Heart right ventricle (tissue), 16 donors: ENCODE measurements at regions not wholly inside any gene's neighbourhood (a gene's known extent, or its start where the extent isn't known, plus 50 kb on each side); places are given as distances from the start of the nearest gene placed in this dataset.

ENCODE experiments used
- ATAC-seq, 8 donors: fragments of 200-7000 bp; cut with Tn5 transposase; one replicate each; pipeline ENCODE4 v1.9.1; 2020; ENCODE audit warnings: mild to moderate bottlenecking in 8 of 8, moderate library complexity in 8 of 8, moderate number of reproducible peaks in 1 of 8
- DNase-seq, 2 donors: peaks; one replicate each; pipeline ENCODE4 v3.0.0-alpha.2; 2020
- H3K27ac ChIP-seq, 10 donors: fragments of 200-600 bp; sonication (generic) in 2 of 10; one replicate each; pipeline versions ENCODE4 v1.5.0 to v1.8.0; 2020 to 2022; ENCODE audit warnings: mild to moderate bottlenecking in 3 of 10
- H3K27me3 ChIP-seq, 7 donors: fragments of 200-600 bp; one replicate each; pipeline ENCODE4 v1.8.0; 2021 to 2022; ENCODE audit warnings: mild to moderate bottlenecking in 2 of 7
- H3K36me3 ChIP-seq, 9 donors: fragments of 200-600 bp; sonication (generic) in 1 of 9; one replicate each; pipeline versions ENCODE4 v1.5.0 to v1.8.0; 2020 to 2022; ENCODE audit warnings: mild to moderate bottlenecking in 2 of 9
- H3K4me1 ChIP-seq, 9 donors: fragments of 200-600 bp; sonication (generic) in 1 of 9; one replicate each; pipeline versions ENCODE4 v1.5.0 to v1.8.0; 2020 to 2022; ENCODE audit warnings: mild to moderate bottlenecking in 4 of 9
- H3K4me3 ChIP-seq, 10 donors: fragments of 200-600 bp; sonication (generic) in 2 of 10; one replicate each; pipeline versions ENCODE4 v1.5.0 to v1.8.0; 2020 to 2022; ENCODE audit warnings: mild to moderate bottlenecking in 7 of 10, moderate library complexity in 2 of 10
- H3K9me3 ChIP-seq, 11 donors: fragments of 200-600 bp in 10 of 11; sonication (generic) in 2 of 11; one replicate each; pipeline versions ENCODE4 v1.5.0 to v1.8.0; 2013 to 2022; ENCODE audit warnings: mild to moderate bottlenecking in 2 of 11, control low read depth in 1 of 11, moderate library complexity in 1 of 11
- CTCF ChIP-seq, 9 donors: fragments of 200-600 bp; sonication (generic) in 2 of 9; IDR thresholded peaks; one replicate each; pipeline versions ENCODE4 v1.5.0 to v1.8.0; 2021 to 2022; ENCODE audit warnings: antibody characterized with exemption in 9 of 9, mild to moderate bottlenecking in 5 of 9, moderate library complexity in 1 of 9
- WGBS, 2 donors: extraction: QIAGEN DNeasy Blood & Tissue Kit; methylation state at CpG; one replicate each; pipeline ENCODE4 v1.1.7; 2013; ENCODE audit warnings: inconsistent platforms in 1 of 2; 5-methylcytosine and 5-hydroxymethylcytosine counted together
- intact Hi-C, 10 donors: fragments of 100-400 bp; cut with DNase I; formaldehyde crosslinking; loops; one replicate each; pipeline versions ENCODE4 v1.11.1 to v1.14.2; 2022
- donor health status: Arrhythmogenic right ventricular cardiomyopathy.
- donor health status: ischemic (EF 13 %, LVEDD 7.1; RV severe dilation, severe dysfunction).
- donor health status: healthy with polysubstance abuse.
- donor health status: DM: no; HTN: yes; CAD: no.
- donor health status: DM: no; HTN: no; CAD: no.
- donor health status: ischemic (EF 25% LVEDD 6.9; RV normal size, moderate dysfunction).
- donor health status: ischemic (EF 25% LVEDD 5.7; RV mildly dilated, moderate dysfunction).
- donor health status: healthy.
- donor health status: DM: yes; HTN: yes; CAD: no.
- donor health status: Ischemic cardiomyopathy.
- donor health status: ischemic (EF 35%, LVEDD 5.7; RV mildly dilated, moderate dysfunction).
- donor health status: nonischemic (EF 11% LVEDD 7.7; RV severe dilation, severe dysfunction).
- donor health status: DM: yes; HTN: yes; CAD: no.
- donor health status: PGD.
- donor health status: ischemic (EF 29% LVEDD 5.4; RV normal size, mild dysfunction).
- donor health status: nonischemic (EF 23%, LVEDD 6.1; RV moderate dilation, normal function).

- Histone ChIP-seq H3K4me1 (no peaks in the 10 kb centered on the region), H3K27ac (no peak overlapping the region), H3K4me3 (no peak overlapping the region), H3K27me3 (no peaks in the 10 kb centered on the region), H3K9me3 (peaks cover 0 to 16% (median 9%) of the 10 kb centered on the region in 11 donors), H3K36me3 (no peaks in the 10 kb centered on the region)
- no peak for TF ChIP-seq CTCF (IDR thresholded peaks at IDR 0.05)
- intact Hi-C loops: no loop called here
- DNase-seq (no peak), ATAC-seq (no peak)
- WGBS, 2 donors: 74 to 79% methylated on average over 3 of the region's 3 CpGs
These were observed 133.2 kb upstream of the NFIB start for GRCh38 chr9:14447103-14447502.

DNA sequence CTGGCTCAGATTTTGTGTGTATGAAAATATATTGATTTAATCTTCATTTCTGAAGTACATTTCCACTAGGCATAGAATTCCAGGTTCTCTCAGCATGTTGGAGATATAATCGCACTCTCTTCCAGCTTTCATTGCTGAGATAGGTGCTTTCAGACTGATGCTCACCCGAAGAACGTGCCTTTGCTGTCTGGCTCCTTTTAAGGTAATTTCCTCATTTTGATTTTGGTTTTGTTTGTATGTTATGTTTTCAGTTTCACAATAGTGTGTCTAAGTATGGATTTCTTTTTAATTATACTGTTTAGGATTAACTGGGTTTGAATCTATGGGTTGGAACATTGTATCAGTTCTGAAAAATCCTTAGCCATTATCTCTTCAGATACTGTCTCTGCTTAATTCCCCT, 132.0 kb upstream of the NFIB start:
- intact Hi-C loops: no loop called here
- no peak for TF ChIP-seq CTCF (IDR thresholded peaks at IDR 0.05)
- H3K27me3 ChIP-seq: no peaks in the 10 kb centered on the region
- H3K4me3 ChIP-seq: no peak overlapping the region
- ATAC-seq (no peak), DNase-seq (no peak)
- no peaks in the 10 kb centered on the region for H3K4me1 ChIP-seq
- H3K36me3 ChIP-seq: no peaks in the 10 kb centered on the region
- 89 to 96% methylated on average over 3 of the region's 3 CpGs for WGBS, 2 donors
- peaks cover 0 to 16% (median 9%) of the 10 kb centered on the region in 11 donors for H3K9me3 ChIP-seq
- H3K27ac ChIP-seq: no peak overlapping the region

DNA sequence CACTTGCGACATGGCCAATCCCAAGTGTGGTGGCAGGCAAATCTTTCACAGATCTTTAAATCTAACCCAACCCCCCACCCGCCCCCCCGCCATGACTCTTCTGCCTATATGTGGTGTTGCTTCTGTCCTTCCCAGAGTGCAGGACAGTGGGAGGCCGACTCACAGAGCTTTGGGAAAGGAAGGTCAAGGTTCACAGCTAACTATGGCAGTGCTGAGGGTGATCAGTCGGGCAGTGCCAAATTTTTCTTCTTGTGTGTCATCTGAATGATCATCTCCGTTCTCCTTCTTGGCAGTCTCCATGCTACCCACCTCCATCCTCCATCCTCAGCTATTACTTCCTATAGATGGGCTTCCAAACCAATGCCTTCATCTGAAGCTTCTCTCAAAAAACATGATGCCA, 129.0 kb upstream of the NFIB start:
- 90 to 92% methylated on average over 6 of the region's 6 CpGs for WGBS, 2 donors
- no peak for TF ChIP-seq CTCF (IDR thresholded peaks at IDR 0.05)
- Histone ChIP-seq H3K36me3 (no peaks in the 10 kb centered on the region), H3K27ac (no peak overlapping the region), H3K27me3 (no peaks in the 10 kb centered on the region), H3K4me1 (peaks cover 0 to 7% (median 0%) of the 10 kb centered on the region in 9 donors), H3K9me3 (peaks cover 0 to 16% (median 9%) of the 10 kb centered on the region in 11 donors), H3K4me3 (no peak overlapping the region)
- ATAC-seq (no peak), DNase-seq (no peak)
- intact Hi-C loops: no loop called here

DNA sequence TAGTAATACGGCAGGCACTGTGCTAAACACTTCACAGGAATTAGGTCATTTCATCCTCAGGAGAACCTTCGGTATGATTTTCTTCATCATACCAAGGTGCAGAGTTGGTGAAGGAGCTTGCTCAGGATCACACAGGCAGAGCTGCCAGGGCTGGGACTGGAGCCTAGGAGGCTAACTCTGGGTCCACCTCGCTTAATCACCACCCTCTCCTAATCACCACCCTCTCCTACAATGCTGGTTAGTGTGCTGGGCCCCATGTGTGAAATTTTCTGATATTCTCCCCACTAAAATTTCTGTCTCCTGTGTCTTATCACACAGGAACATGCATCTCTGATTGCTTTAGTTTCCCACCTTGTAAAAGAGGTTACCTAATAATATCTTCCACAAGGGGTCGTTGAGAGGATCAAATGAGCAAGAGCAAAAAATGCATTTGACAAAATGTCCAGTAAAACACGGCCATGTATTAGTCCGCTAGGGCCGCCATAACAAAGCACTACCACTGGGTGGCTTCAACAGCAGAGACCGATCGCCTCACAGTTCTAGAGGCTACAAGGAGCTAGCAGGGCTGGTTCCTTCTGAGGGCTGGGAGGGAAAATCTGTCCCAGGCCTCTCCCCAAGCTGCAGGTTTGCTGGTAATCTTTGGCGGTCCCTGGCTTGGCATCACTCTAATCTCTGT, 128.2 kb upstream of the NFIB start:
- Histone ChIP-seq H3K27ac (no peak overlapping the region), H3K36me3 (no peaks in the 10 kb centered on the region), H3K27me3 (no peaks in the 10 kb centered on the region), H3K9me3 (peaks cover 0 to 8% (median 3%) of the 10 kb centered on the region in 11 donors), H3K4me3 (no peak overlapping the region), H3K4me1 (peaks cover 0 to 14% (median 1%) of the 10 kb centered on the region in 9 donors)
- ATAC-seq (no peak), DNase-seq (no peak)
- 89 to 91% methylated on average over 10 of the region's 10 CpGs for WGBS, 2 donors
- intact Hi-C loops: no loop called here
- TF ChIP-seq CTCF (IDR thresholded peaks at IDR 0.05): no peak
